Breast epithelium (tissue), 4 donors: ENCODE measurements at regions not wholly inside any gene's neighbourhood (a gene's known extent, or its start where the extent isn't known, plus 50 kb on each side); places are given as distances from the start of the nearest gene placed in this dataset.

Experiments used
- DNase-seq, 2 donors: peaks; one replicate each; pipeline ENCODE4 v3.0.0-alpha.2; 2019; ENCODE audit warnings: low spot score in 2 of 2
- H3K27ac ChIP-seq, 2 donors: fragments of 200-600 bp; sonication (generic) in 1 of 2; one replicate each; pipeline ENCODE4 v1.5.1; 2016 to 2019; ENCODE audit warnings: mild to moderate bottlenecking in 1 of 2
- H3K27me3 ChIP-seq, 2 donors: fragments of 200-600 bp; sonication (generic) in 1 of 2; one replicate each; pipeline versions ENCODE4 v1.5.1 to v1.6.0; 2017 to 2019; ENCODE audit warnings: control low read depth in 1 of 2, mild to moderate bottlenecking in 1 of 2
- H3K36me3 ChIP-seq: fragments of 200-600 bp; one replicate; pipeline ENCODE4 v1.5.1; 2019
- H3K4me1 ChIP-seq, 2 donors: fragments of 200-600 bp; sonication (generic); one replicate each; pipeline ENCODE4 v1.5.1; 2016 to 2019; ENCODE audit warnings: control low read depth in 1 of 2
- H3K4me3 ChIP-seq, 3 donors: fragments of 200-600 bp; sonication (generic); 1 replicate in 2 of 3; 2 replicates in 1 of 3; pipeline ENCODE4 v1.5.1; 2016 to 2019; ENCODE audit warnings: mild to moderate bottlenecking in 3 of 3, moderate library complexity in 2 of 3
- H3K9me3 ChIP-seq, 2 donors: fragments of 200-600 bp; sonication (generic) in 1 of 2; one replicate each; pipeline ENCODE4 v1.5.1; 2016 to 2019; ENCODE audit warnings: control low read depth in 1 of 2
- POLR2A ChIP-seq: fragments of 450-650 bp; IDR thresholded peaks from one replicate; pipeline ENCODE4 v1.6.1; 2016; ENCODE audit warnings: antibody characterized with exemption, mild to moderate bottlenecking, moderate library complexity
- POLR2AphosphoS5 ChIP-seq, 3 donors: sonication (generic); formaldehyde crosslinking; IDR thresholded peaks; one replicate each; pipeline ENCODE4 v1.6.1; 2017; ENCODE audit warnings: antibody characterized with exemption in 3 of 3
- intact Hi-C: fragments of 100-400 bp; cut with DNase I; formaldehyde crosslinking; loops from one replicate; pipeline ENCODE4 v1.15.1; 2023; ENCODE audit warnings: low total_unique reads
- TF ChIP-seq, protein P1 (sequence below), 3 donors: fragments of 450-650 bp; IDR thresholded peaks; one replicate each; pipeline ENCODE4 v1.5.1; 2016 to 2017; ENCODE audit warnings: antibody characterized with exemption in 3 of 3, mild to moderate bottlenecking in 3 of 3, moderate library complexity in 3 of 3

- no peak for TF ChIP-seq POLR2AphosphoS5 (IDR thresholded peaks at IDR 0.05)
- TF ChIP-seq POLR2A, result no peak
- TF ChIP-seq, protein P1, sequence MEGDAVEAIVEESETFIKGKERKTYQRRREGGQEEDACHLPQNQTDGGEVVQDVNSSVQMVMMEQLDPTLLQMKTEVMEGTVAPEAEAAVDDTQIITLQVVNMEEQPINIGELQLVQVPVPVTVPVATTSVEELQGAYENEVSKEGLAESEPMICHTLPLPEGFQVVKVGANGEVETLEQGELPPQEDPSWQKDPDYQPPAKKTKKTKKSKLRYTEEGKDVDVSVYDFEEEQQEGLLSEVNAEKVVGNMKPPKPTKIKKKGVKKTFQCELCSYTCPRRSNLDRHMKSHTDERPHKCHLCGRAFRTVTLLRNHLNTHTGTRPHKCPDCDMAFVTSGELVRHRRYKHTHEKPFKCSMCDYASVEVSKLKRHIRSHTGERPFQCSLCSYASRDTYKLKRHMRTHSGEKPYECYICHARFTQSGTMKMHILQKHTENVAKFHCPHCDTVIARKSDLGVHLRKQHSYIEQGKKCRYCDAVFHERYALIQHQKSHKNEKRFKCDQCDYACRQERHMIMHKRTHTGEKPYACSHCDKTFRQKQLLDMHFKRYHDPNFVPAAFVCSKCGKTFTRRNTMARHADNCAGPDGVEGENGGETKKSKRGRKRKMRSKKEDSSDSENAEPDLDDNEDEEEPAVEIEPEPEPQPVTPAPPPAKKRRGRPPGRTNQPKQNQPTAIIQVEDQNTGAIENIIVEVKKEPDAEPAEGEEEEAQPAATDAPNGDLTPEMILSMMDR (IDR thresholded peaks at IDR 0.05), result no peak
- no peak for DNase-seq
- Histone ChIP-seq H3K9me3 (no peaks in the 10 kb centered on the region), H3K4me3 (no peak overlapping the region), H3K36me3 (no peaks in the 10 kb centered on the region), H3K27me3 (no peaks in the 10 kb centered on the region), H3K27ac (no peak overlapping the region), H3K4me1 (no peaks in the 10 kb centered on the region)
- intact Hi-C loops, result no loop called here
Observed at GRCh38 chr4:20464381-20464780, 212.7 kb downstream of the SLIT2 start.

GRCh38 chr4:20474119-20474518 is 222.4 kb downstream of the SLIT2 start:
- H3K36me3 ChIP-seq, result no peaks in the 10 kb centered on the region
- H3K4me1 ChIP-seq, result no peaks in the 10 kb centered on the region
- no peaks in the 10 kb centered on the region for H3K27me3 ChIP-seq
- no peaks in the 10 kb centered on the region for H3K9me3 ChIP-seq
- DNase-seq, result no peak
- intact Hi-C loops, result no loop called here
- no peak overlapping the region for H3K27ac ChIP-seq
- TF ChIP-seq, protein P1 (IDR thresholded peaks at IDR 0.05), result no peak
- TF ChIP-seq POLR2A, result no peak
- TF ChIP-seq POLR2AphosphoS5 (IDR thresholded peaks at IDR 0.05), result no peak
- H3K4me3 ChIP-seq, result no peak overlapping the region

DNA sequence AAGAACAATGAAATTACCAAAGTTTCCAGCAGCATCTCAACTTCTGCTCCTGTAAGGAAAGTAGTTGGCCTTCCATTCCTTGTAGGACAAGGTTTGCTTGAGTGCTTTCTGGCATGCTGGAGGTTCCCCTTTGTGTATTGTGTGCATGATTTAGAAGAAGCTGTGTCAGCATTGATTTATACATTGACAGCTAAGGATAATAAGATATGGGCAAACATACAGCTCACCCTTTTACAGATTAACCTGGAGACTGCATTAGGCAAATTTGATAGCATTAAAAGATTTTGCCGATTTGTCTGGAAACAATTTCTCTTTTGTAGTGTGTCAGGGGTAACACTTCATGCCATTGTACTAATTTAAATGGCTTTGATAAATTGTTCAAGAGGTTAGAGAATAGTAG is 221.8 kb upstream of the PACRGL start:
- TF ChIP-seq, protein P1 (IDR thresholded peaks at IDR 0.05), result no peak
- TF ChIP-seq POLR2AphosphoS5 (IDR thresholded peaks at IDR 0.05), result no peak
- TF ChIP-seq POLR2A, result no peak
- no peaks in the 10 kb centered on the region for H3K9me3 ChIP-seq
- H3K4me1 ChIP-seq, result no peaks in the 10 kb centered on the region
- no peak overlapping the region for H3K27ac ChIP-seq
- H3K27me3 ChIP-seq, result no peaks in the 10 kb centered on the region
- DNase-seq, result no peak
- H3K36me3 ChIP-seq, result no peaks in the 10 kb centered on the region
- H3K4me3 ChIP-seq, result no peak overlapping the region
- intact Hi-C loops, result no loop called here

DNA sequence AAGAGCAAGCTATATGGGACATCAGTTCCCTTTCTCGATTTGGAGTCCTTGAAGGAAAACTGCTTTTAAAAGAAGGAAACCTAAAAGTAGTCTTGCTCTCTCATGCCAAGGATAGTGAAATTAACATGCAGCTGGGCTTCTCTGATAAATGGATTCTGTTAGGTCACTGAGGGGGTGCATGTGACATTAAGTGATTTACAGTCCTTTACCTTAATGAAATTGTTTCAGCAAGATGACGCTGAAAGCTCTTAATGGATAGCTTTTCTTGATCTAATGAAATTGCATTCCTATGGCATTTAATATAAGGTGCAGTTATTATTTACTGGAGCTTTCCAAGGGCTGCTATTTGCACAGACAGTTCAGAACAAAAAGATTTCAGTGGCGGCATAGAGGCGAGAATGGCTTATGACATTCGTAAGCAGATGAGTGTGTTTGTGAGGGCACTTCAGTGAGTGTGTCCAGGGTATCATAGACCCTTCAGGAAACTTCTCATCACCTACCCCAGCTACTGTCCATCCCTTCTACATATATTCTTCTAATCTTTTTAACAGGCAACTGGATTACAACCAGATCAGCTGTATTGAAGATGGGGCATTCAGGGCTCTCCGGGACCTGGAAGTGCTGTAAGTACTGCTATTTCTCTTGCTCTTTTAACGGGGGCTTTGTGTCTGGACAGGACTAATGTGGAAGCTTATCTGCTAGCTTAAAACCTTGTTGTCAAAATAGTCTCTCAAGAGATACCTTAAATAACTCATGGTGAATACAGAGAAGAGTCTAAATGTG is 219.9 kb upstream of the PACRGL start:
- no peak for DNase-seq
- Histone ChIP-seq H3K36me3 (no peaks in the 10 kb centered on the region), H3K9me3 (no peaks in the 10 kb centered on the region), H3K4me1 (no peaks in the 10 kb centered on the region), H3K4me3 (no peak overlapping the region), H3K27me3 (no peaks in the 10 kb centered on the region), H3K27ac (no peak overlapping the region)
- TF ChIP-seq, protein P1 (IDR thresholded peaks at IDR 0.05), result no peak
- TF ChIP-seq POLR2AphosphoS5 (IDR thresholded peaks at IDR 0.05) (no peak), POLR2A (no peak)
- intact Hi-C loops, result no loop called here

- Histone ChIP-seq H3K27me3 (no peaks in the 10 kb centered on the region), H3K9me3 (no peaks in the 10 kb centered on the region), H3K4me1 (no peaks in the 10 kb centered on the region), H3K27ac (no peak overlapping the region), H3K36me3 (no peaks in the 10 kb centered on the region), H3K4me3 (no peak overlapping the region)
- intact Hi-C loops, result no loop called here
- TF ChIP-seq POLR2AphosphoS5 (IDR thresholded peaks at IDR 0.05), result no peak
- TF ChIP-seq, protein P1 (IDR thresholded peaks at IDR 0.05), result no peak
- no peak for TF ChIP-seq POLR2A
- no peak for DNase-seq
Observed at GRCh38 chr4:20483416-20483815, 216.8 kb upstream of the PACRGL start.
